ENCODE measurements at regions not wholly inside any gene's neighbourhood (a gene's known extent, or its start where the extent isn't known, plus 50 kb on each side); places are given as distances from the start of the nearest gene placed in this dataset.

- no peaks in the 10 kb centered on the region for H3K4me1 ChIP-seq (ENCODE audit: low read depth)
- no peak overlapping the region for H3K4me3 ChIP-seq
- H3K36me3 ChIP-seq, result no peaks in the 10 kb centered on the region
- TF ChIP-seq CTCF (IDR thresholded peaks at IDR 0.05; ENCODE audit: low read depth, low read length), result no peak
- DNase-seq (ENCODE audit: low read depth in 1 of 2, low spot score in 1 of 2), result no peak
- H3K27ac ChIP-seq, result no peak overlapping the region
- peaks cover 73% of the 10 kb centered on the region for H3K27me3 ChIP-seq
- H3K9me3 ChIP-seq (ENCODE audit: low read depth), result no peaks in the 10 kb centered on the region
Measured at GRCh38 chr12:132427174-132427768, 62.7 kb upstream of the FBRSL1 start.

- Histone ChIP-seq H3K36me3 (no peaks in the 10 kb centered on the region), H3K27me3 (peaks cover 73% of the 10 kb centered on the region), H3K27ac (no peak overlapping the region), H3K9me3 (ENCODE audit: low read depth) (no peaks in the 10 kb centered on the region), H3K4me1 (ENCODE audit: low read depth) (no peaks in the 10 kb centered on the region), H3K4me3 (no peak overlapping the region)
- DNase-seq (ENCODE audit: low read depth in 1 of 2, low spot score in 1 of 2), result no peak
- TF ChIP-seq CTCF (IDR thresholded peaks at IDR 0.05; ENCODE audit: low read depth, low read length), result no peak
Measured at GRCh38 chr12:132426349-132427173, 63.4 kb upstream of the FBRSL1 start.

GRCh38 chr12:132424811-132425210 is 65.1 kb upstream of the FBRSL1 start:
- Histone ChIP-seq H3K4me1 (ENCODE audit: low read depth) (no peaks in the 10 kb centered on the region), H3K27me3 (peaks cover 75% of the 10 kb centered on the region), H3K27ac (no peak overlapping the region), H3K9me3 (ENCODE audit: low read depth) (no peaks in the 10 kb centered on the region), H3K36me3 (no peaks in the 10 kb centered on the region), H3K4me3 (no peak overlapping the region)
- no peak for DNase-seq (ENCODE audit: low read depth in 1 of 2, low spot score in 1 of 2)
- no peak for TF ChIP-seq CTCF (IDR thresholded peaks at IDR 0.05; ENCODE audit: low read depth, low read length)

GRCh38 chr12:132423820-132424645 is 65.9 kb upstream of the FBRSL1 start:
- Histone ChIP-seq H3K27ac (no peak overlapping the region), H3K4me1 (ENCODE audit: low read depth) (no peaks in the 10 kb centered on the region), H3K27me3 (peaks cover 75% of the 10 kb centered on the region), H3K9me3 (ENCODE audit: low read depth) (no peaks in the 10 kb centered on the region), H3K36me3 (no peaks in the 10 kb centered on the region), H3K4me3 (no peak overlapping the region)
- no peak for TF ChIP-seq CTCF (IDR thresholded peaks at IDR 0.05; ENCODE audit: low read depth, low read length)
- DNase-seq (ENCODE audit: low read depth in 1 of 2, low spot score in 1 of 2), result no peak

GRCh38 chr12:132423251-132423819 is 66.6 kb upstream of the FBRSL1 start:
- peaks cover 73% of the 10 kb centered on the region for H3K27me3 ChIP-seq
- H3K4me1 ChIP-seq (ENCODE audit: low read depth), result no peaks in the 10 kb centered on the region
- DNase-seq (ENCODE audit: low read depth in 1 of 2, low spot score in 1 of 2), result no peak
- no peak for TF ChIP-seq CTCF (IDR thresholded peaks at IDR 0.05; ENCODE audit: low read depth, low read length)
- H3K27ac ChIP-seq, result no peak overlapping the region
- no peak overlapping the region for H3K4me3 ChIP-seq
- no peaks in the 10 kb centered on the region for H3K9me3 ChIP-seq (ENCODE audit: low read depth)
- no peaks in the 10 kb centered on the region for H3K36me3 ChIP-seq

Measured in cardiac muscle cell (in vitro differentiated cells and primary cell).